H1 (cell line): ENCODE measurements at regions not wholly inside any gene's neighbourhood (a gene's known extent, or its start where the extent isn't known, plus 50 kb on each side); places are given as distances from the start of the nearest gene placed in this dataset.
A peak's percentile ranks its signal among the peaks of the same experiment; 100 is the strongest.

ENCODE experiments used
- CTCF ChIA-PET: fragments of 300-600 bp; sonication (Branson Sonifier 250); formaldehyde crosslinking; loops from one replicate; lab custom pipeline; 2021; ENCODE audit not compliant: partially characterized antibody; lab: Charles Lee
- POLR2A ChIA-PET: fragments of 300-600 bp; sonication (Branson Sonifier 250); formaldehyde crosslinking; loops from one replicate; lab custom pipeline; 2021; ENCODE audit warnings: inconsistent platforms; ENCODE audit not compliant: partially characterized antibody; lab: Charles Lee
- DNase-seq, 2 experiments: peaks; one replicate each; pipeline versions ENCODE4 v3.0.0 to v3.0.0-alpha.2; 2010 to 2022; ENCODE audit warnings: low spot score in 2 of 2, low read depth in 1 of 2, mixed read lengths in 1 of 2
- FAIRE-seq: peaks from 2 replicates; lab custom pipeline; 2011; peaks lifted over from hg19 to GRCh38; lab: Jason Lieb, UNC
- H2AFZ ChIP-seq: 2 replicates; pipeline ENCODE4 v1.8.1; 2012; ENCODE audit warnings: low read length, inconsistent platforms
- H2AK5ac ChIP-seq: 2 replicates; pipeline ENCODE4 v1.6.1; 2013; ENCODE audit warnings: low read depth, low read length
- H2BK120ac ChIP-seq: replicated peaks from 2 replicates; pipeline ENCODE3; 2013; ENCODE audit warnings: low read depth, low read length, inconsistent platforms
- H2BK12ac ChIP-seq: 2 replicates; pipeline ENCODE4 v1.6.1; 2013; ENCODE audit warnings: low read depth, low read length
- H2BK15ac ChIP-seq: 2 replicates; pipeline ENCODE4 v1.6.1; 2013; ENCODE audit warnings: low read length
- H2BK20ac ChIP-seq: 2 replicates; pipeline ENCODE4 v1.6.1; 2013; ENCODE audit warnings: low read length
- H2BK5ac ChIP-seq: 2 replicates; pipeline ENCODE4 v1.6.1; 2013; ENCODE audit warnings: low read depth, low read length
- H3K14ac ChIP-seq: 2 replicates; pipeline ENCODE4 v1.6.1; 2013; ENCODE audit warnings: inconsistent platforms; ENCODE audit not compliant: insufficient read length
- H3K18ac ChIP-seq: 2 replicates; pipeline ENCODE4 v1.6.1; 2013; ENCODE audit warnings: low read length; ENCODE audit errors: extremely low read depth
- H3K23ac ChIP-seq: 2 replicates; pipeline ENCODE4 v1.6.1; 2013; ENCODE audit warnings: inconsistent platforms; ENCODE audit not compliant: insufficient read length
- H3K23me2 ChIP-seq: 2 replicates; pipeline ENCODE4 v1.6.1; 2013; ENCODE audit warnings: low read depth, low read length
- H3K27ac ChIP-seq: 2 replicates; pipeline ENCODE4 v1.6.1; 2011; ENCODE audit warnings: low read depth, low read length, inconsistent platforms
- H3K27me3 ChIP-seq, 4 experiments: replicated peaks in 1 of 4; 1 replicate in 1 of 4; 2 replicates in 3 of 4; pipeline versions ENCODE4 v1.6.1 to v1.8.1; 2011 to 2013; ENCODE audit warnings: low read length in 3 of 4, mild to moderate bottlenecking in 3 of 4, inconsistent platforms in 2 of 4, mixed read lengths in 2 of 4, moderate library complexity in 1 of 4; ENCODE audit not compliant: control insufficient read depth in 3 of 4, insufficient read depth in 3 of 4; ENCODE audit errors: extremely low read depth in 1 of 4
- H3K36me3 ChIP-seq, 4 experiments: 2 replicates each; pipeline versions ENCODE4 v1.6.1 to v1.8.1; 2011 to 2013; ENCODE audit warnings: mild to moderate bottlenecking in 4 of 4, low read length in 3 of 4, moderate library complexity in 2 of 4, control low read depth in 1 of 4, inconsistent platforms in 1 of 4; ENCODE audit not compliant: insufficient read depth in 4 of 4, control insufficient read depth in 2 of 4
- H3K4ac ChIP-seq: replicated peaks from 2 replicates; pipeline ENCODE3; 2013; ENCODE audit warnings: low read length, low read depth, mixed read lengths, inconsistent platforms; ENCODE audit not compliant: insufficient read length
- H3K4me1 ChIP-seq, 4 experiments: replicated peaks in 1 of 4; 1 replicate in 1 of 4; 2 replicates in 3 of 4; pipeline versions ENCODE4 v1.6.1 to v1.8.1; 2011 to 2013; ENCODE audit warnings: low read length in 3 of 4, inconsistent platforms in 2 of 4, mixed read lengths in 1 of 4; ENCODE audit not compliant: insufficient read depth in 4 of 4, control insufficient read depth in 3 of 4
- H3K4me2 ChIP-seq, 2 experiments: 2 replicates each; pipeline versions ENCODE4 v1.6.1 to v1.8.1; 2011 to 2013; ENCODE audit warnings: low read depth in 2 of 2, low read length in 2 of 2, control low read depth in 1 of 2, inconsistent platforms in 1 of 2, mild to moderate bottlenecking in 1 of 2; ENCODE audit not compliant: insufficient read depth in 1 of 2
- H3K4me3 ChIP-seq, 4 experiments: fragments of 200-600, 300-600 bp in 1 of 4; sonication (generic), shearing (Covaris generic), sonication (Bioruptor Twin) in 1 of 4; 2 replicates each; pipeline versions ENCODE4 v1.5.1 to v1.8.1; 2011 to 2016; ENCODE audit warnings: low read length in 4 of 4, low read depth in 3 of 4, control low read depth in 2 of 4, inconsistent platforms in 2 of 4, mild to moderate bottlenecking in 2 of 4, mixed read lengths in 1 of 4, moderate library complexity in 1 of 4; ENCODE audit not compliant: insufficient read depth in 2 of 4; ENCODE audit errors: extremely low read depth in 1 of 4
- H3K56ac ChIP-seq: replicated peaks from 2 replicates; pipeline ENCODE3; 2013; ENCODE audit warnings: low read depth, mild to moderate bottlenecking, mixed read lengths, low read length, inconsistent platforms; ENCODE audit not compliant: insufficient read length
- H3K79me1 ChIP-seq: 2 replicates; pipeline ENCODE4 v1.6.1; 2013; ENCODE audit warnings: low read depth, low read length, control low read depth
- H3K79me2 ChIP-seq, 2 experiments: 2 replicates each; pipeline versions ENCODE4 v1.6.1 to v1.8.1; 2012 to 2013; ENCODE audit warnings: low read length in 2 of 2, mild to moderate bottlenecking in 2 of 2, inconsistent platforms in 1 of 2; ENCODE audit not compliant: insufficient read depth in 2 of 2, control insufficient read depth in 1 of 2
- H3K9ac ChIP-seq, 4 experiments: replicated peaks in 1 of 4; 1 replicate in 1 of 4; 2 replicates in 3 of 4; pipeline versions ENCODE4 v1.6.1 to v1.8.1; 2011 to 2013; ENCODE audit warnings: low read depth in 3 of 4, low read length in 3 of 4, control low read depth in 2 of 4, mild to moderate bottlenecking in 2 of 4, moderate library complexity in 2 of 4, inconsistent platforms in 1 of 4; ENCODE audit errors: extremely low read depth in 1 of 4
- H3K9me3 ChIP-seq, 2 experiments: 2 replicates each; pipeline versions ENCODE4 v1.6.1 to v1.8.1; 2012 to 2013; ENCODE audit warnings: mild to moderate bottlenecking in 2 of 2, moderate library complexity in 2 of 2, control low read depth in 1 of 2, inconsistent platforms in 1 of 2, low read depth in 1 of 2, low read length in 1 of 2, mixed read lengths in 1 of 2; ENCODE audit not compliant: insufficient read depth in 2 of 2
- H4K20me1 ChIP-seq, 2 experiments: replicated peaks in 1 of 2; 2 replicates each; pipeline versions ENCODE3 to v1.8.1; 2011 to 2013; ENCODE audit warnings: inconsistent platforms in 2 of 2, low read length in 2 of 2, mild to moderate bottlenecking in 1 of 2; ENCODE audit not compliant: insufficient read depth in 2 of 2, control insufficient read depth in 1 of 2
- H4K5ac ChIP-seq: 2 replicates; pipeline ENCODE4 v1.6.1; 2013; ENCODE audit warnings: low read length, low read depth, mixed read lengths, inconsistent platforms; ENCODE audit not compliant: insufficient read length
- H4K8ac ChIP-seq: 2 replicates; pipeline ENCODE4 v1.8.0; 2013; ENCODE audit warnings: mild to moderate bottlenecking, moderate library complexity, low read length, inconsistent platforms; ENCODE audit not compliant: insufficient read depth; ENCODE audit errors: extremely low read depth
- H4K91ac ChIP-seq: replicated peaks from 2 replicates; pipeline ENCODE3; 2013; ENCODE audit warnings: low read length, mixed read lengths, inconsistent platforms; ENCODE audit not compliant: insufficient read length
- CTBP2 ChIP-seq: IDR thresholded peaks from 2 replicates; pipeline ENCODE4 v1.7.0; 2011; ENCODE audit warnings: borderline replicate concordance, mild to moderate bottlenecking, moderate library complexity, mixed read lengths, low read length; ENCODE audit not compliant: insufficient read depth, insufficient read length
- E2F6 ChIP-seq: IDR thresholded peaks from 2 replicates; pipeline ENCODE4 v1.6.1; 2012; ENCODE audit warnings: inconsistent platforms
- HDAC2 ChIP-seq, 2 experiments: fragments of 300-600 bp in 1 of 2; sonication (generic) in 1 of 2; IDR thresholded peaks; 2 replicates each; pipeline ENCODE4 v1.6.1; 2011 to 2012; ENCODE audit warnings: low read depth in 2 of 2, low read length in 2 of 2, mild to moderate bottlenecking in 2 of 2, moderate library complexity in 2 of 2, borderline replicate concordance in 1 of 2, inconsistent platforms in 1 of 2
- NANOG ChIP-seq: IDR thresholded peaks from 2 replicates; pipeline ENCODE4 v1.6.1; 2011; ENCODE audit warnings: low read length, low read depth, mild to moderate bottlenecking, inconsistent platforms; ENCODE audit not compliant: insufficient read depth, poor library complexity, severe bottlenecking
- SIN3A ChIP-seq, 2 experiments: IDR thresholded peaks in 1 of 2; conservative IDR thresholded peaks in 1 of 2; 2 replicates each; pipeline ENCODE4 v1.6.1; 2011 to 2012; ENCODE audit warnings: low read length in 2 of 2, improper control_type of control experiment in 1 of 2, low read depth in 1 of 2, mild to moderate bottlenecking in 1 of 2
- TAF1 ChIP-seq: IDR thresholded peaks from 2 replicates; pipeline ENCODE4 v1.6.1; 2011; ENCODE audit warnings: mild to moderate bottlenecking, low read depth, low read length
- TBP ChIP-seq: IDR thresholded peaks from 2 replicates; pipeline ENCODE4 v1.6.1; 2011; ENCODE audit warnings: low read depth, low read length, improper control_type of control experiment
- USF2 ChIP-seq: IDR thresholded peaks from 2 replicates; pipeline ENCODE4 v1.6.1; 2011; ENCODE audit warnings: low read length, improper control_type of control experiment
- WGBS, 2 experiments: shearing (Covaris generic) in 1 of 2; methylation state at CpG; one replicate each; pipeline versions ENCODE4 v1.1.6 to v1.1.7; 2013 to 2015; ENCODE audit warnings: low lambda C conversion rate in 2 of 2, mixed read lengths in 2 of 2, inconsistent platforms in 1 of 2, low coverage in 1 of 2, missing lambda C conversion rate in 1 of 2; ENCODE audit not compliant: insufficient replicate concordance in 2 of 2, insufficient coverage in 1 of 2, insufficient read length in 1 of 2; ENCODE audit errors: extremely low coverage in 1 of 2, missing lambda C conversion rate in 1 of 2; 5-methylcytosine and 5-hydroxymethylcytosine counted together

GRCh38 chr9:95788021-95788420 is 87.5 kb upstream of the ERCC6L2 start:
- Histone ChIP-seq H3K23me2 (no peaks in the 10 kb centered on the region), H4K91ac (no peak overlapping the region), H2AFZ (no peak overlapping the region), H2BK5ac (no peak overlapping the region), H4K20me1 (no peaks in the 10 kb centered on the region), H4K5ac (no peak overlapping the region), H3K27ac (no peak overlapping the region), H3K4me1 (peaks cover 0 to 3% (median 1%) of the 10 kb centered on the region in 4 experiments; a peak in 1 of 7 replicates), H3K9me3 (no peaks in the 10 kb centered on the region), H3K79me1 (no peaks in the 10 kb centered on the region), H4K8ac (no peak overlapping the region), H3K23ac (no peak overlapping the region), H3K4me2 (no peak overlapping the region), H3K27me3 (no peaks in the 10 kb centered on the region), H3K14ac (no peak overlapping the region), H3K36me3 (no peaks in the 10 kb centered on the region), H2BK12ac (no peak overlapping the region), H2BK120ac (no peak overlapping the region), H3K56ac (no peak overlapping the region), H2BK15ac (no peak overlapping the region), H3K4ac (no peak overlapping the region), H3K9ac (no peak overlapping the region), H2BK20ac (no peak overlapping the region), H3K79me2 (no peaks in the 10 kb centered on the region), H3K4me3 (no peak overlapping the region), H3K18ac (no peak overlapping the region), H2AK5ac (no peak overlapping the region)
- 76% methylated on average over 7 of the region's 7 CpGs; no CpG with 5 or more reads in 1 of the 2 experiments for WGBS, 2 experiments
- DNase-seq: peak in 1 of 2 experiments; percentile 43
- peak; percentile 28 for FAIRE-seq
- CTCF ChIA-PET: interaction anchor here (1.2 kb wide), 1 partner anchor 45 kb away, joined by 3 read pairs; no protein-coding TSS in a partner anchor
- POLR2A ChIA-PET: no interaction called here
- TF ChIP-seq HDAC2 (IDR thresholded peaks at IDR 0.05; ENCODE audit: borderline replicate concordance in 1 of 2, low read depth in 2 of 2, low read length in 2 of 2): no peak
- no peak for TF ChIP-seq TBP
- no peak for TF ChIP-seq SIN3A (conservative IDR thresholded peaks at IDR 0.05 in 1 of 2, IDR thresholded peaks at IDR 0.05 in 1 of 2; ENCODE audit: low read depth in 1 of 2, low read length in 2 of 2)
- no peak for TF ChIP-seq CTBP2
- TF ChIP-seq E2F6: no peak
- no peak for TF ChIP-seq NANOG
- no peak for TF ChIP-seq TAF1
- TF ChIP-seq USF2: no peak
